ENCODE measurements at regions not wholly inside any gene's neighbourhood (a gene's known extent, or its start where the extent isn't known, plus 50 kb on each side); places are given as distances from the start of the nearest gene placed in this dataset.

DNA sequence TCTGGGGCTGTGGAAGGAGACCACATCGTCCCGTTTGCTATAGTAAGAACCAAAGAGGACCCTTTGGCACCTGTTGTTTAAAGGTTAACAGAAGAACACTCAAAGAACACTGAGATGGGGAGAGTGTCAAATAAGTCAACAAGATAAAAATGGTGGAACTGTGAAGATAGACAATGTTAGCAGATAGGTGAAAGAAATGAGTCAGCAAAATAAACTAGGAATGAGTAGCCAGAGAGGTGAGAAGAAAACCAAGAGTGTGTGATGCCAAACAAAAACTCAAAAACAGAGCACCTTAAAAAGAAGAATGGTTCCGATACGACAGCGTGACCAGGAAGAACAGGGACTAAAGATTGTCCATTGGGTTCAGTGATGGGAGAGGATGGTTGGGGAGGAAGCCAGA, 74.7 kb upstream of the PIWIL1 start:
- DNase-seq, result no peak

DNA sequence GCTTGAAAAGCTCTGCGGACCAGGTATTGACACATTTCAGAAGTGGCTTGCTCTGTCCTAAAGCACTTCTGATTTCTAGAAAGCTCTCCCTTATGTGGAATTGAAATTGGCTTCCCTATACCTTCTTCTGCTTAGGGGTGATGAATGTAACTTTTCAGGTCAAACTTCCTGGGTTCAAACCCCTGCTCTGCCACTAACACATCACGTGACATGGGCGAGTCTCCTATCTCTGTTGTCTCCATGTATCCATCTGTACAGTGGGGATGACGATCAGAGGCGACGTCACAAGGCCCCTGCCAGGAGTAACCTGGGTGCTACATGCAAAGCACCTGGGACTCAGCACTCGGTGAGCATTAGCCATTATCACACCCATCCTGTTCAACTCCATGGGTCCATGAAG, 73.7 kb upstream of the PIWIL1 start:
- no peak for DNase-seq

DNA sequence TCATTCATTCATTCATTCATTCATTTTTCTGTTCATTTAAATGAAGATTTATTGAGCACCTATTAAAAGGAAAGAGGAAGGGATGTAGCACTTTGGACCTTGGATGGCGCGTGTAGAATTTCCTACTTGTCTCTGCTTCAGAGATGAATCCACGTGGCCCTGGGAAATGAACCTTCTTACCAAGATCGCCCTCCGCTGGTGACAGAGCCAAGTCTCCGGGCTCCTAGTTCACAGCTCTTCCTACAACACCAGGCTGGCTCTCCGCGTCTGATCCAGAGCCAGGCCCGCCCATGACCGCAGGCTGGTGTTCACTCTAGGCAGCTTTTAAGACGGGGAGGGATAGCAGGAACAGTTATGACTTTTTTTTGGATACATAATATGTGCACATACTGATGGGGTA, 70.9 kb upstream of the PIWIL1 start:
- DNase-seq, result peak in 1 of 3 experiments; percentile 7

DNA sequence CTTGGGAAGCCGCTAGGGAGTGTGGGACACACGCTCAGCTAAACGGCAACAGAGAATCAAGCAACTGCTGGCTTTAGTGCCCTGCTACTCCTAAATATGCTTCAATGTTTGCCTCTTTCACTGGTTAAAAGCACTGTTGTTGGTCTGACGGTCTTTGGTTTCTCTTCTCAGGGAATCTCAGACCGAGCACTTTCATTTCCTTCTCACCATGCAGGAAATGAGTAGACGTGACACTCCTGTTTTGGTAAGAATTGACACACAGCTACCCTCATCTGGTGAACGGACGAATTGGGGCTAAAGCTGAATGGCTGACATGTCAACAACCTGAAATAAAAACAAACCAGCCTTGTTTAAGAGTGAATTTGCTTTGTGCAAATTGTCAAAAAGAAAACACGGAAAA, 57.5 kb upstream of the PIWIL1 start:
- DNase-seq, result no peak

DNA sequence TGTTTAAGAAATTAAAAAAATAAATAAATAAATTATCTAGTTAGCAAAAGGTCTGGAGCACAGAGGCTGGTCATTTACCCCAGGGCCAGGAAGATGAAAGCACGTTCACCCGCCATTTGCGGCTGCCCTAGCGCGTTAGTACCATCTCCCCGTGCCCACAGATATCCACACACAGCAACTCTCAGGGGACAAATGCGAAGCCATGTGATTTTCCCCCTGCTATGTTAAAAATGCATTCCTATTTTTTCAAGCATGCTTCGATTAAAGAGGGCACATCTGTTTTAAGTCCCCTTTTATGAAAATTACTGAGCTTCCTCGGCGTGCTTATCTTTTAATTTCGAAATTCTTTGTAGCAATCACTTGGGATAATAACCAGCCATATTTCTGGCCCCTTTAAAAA, 56.9 kb upstream of the PIWIL1 start:
- DNase-seq, result no peak

DNA sequence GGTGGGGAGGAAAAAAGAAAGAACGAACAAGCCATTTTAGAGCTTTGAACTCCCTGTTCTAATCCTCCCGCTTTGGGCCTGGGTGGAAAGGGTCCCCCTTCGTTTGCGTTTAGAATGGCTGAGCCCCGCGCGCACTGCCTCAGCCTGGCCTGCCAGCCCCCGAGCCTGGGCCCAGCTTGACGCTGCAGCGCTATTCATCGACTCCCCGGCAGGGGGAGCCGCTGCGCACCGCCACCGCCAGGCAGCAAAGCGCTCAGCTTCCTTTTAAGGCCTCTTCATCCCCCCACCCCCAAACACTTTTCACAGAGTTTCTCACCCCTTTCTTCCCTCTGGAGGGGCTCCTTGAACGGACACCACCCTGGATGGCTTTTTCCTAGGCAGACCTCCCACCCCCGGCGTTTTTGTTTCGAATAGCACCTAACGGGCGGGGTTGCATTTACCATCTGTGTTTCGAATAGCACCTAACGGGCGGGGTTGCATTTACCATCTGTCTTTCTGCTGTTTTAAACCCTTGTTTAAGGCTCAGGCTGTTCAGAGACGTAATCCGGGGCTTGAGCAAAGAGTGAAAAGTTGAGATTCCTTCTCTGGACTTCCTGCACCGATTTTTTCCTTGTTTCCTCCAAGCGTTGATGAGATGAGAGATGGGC, 56.4 kb upstream of the PIWIL1 start:
- DNase-seq, result no peak

DNA sequence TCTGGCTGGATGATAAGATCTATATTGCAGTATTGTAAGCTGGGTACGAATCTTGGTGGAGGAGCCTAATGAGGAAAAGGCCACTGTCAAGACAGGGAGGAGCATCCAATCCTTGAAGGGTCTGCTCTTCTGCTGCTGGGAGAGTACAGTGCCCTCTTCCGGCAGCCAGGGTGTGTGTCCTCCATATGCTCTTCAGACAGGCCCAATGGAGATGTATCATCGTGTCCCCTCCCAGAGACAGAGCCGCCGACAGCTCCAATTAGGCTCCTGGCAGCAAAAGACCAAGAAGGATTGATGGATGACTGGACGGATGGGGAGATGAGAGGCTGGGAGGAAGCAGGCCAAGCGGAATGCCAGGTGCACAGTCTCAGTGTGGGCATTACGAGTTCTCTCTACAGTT, 51.6 kb upstream of the PIWIL1 start:
- DNase-seq, result peak in 2 of 3 experiments; percentile 5 to 26

DNA sequence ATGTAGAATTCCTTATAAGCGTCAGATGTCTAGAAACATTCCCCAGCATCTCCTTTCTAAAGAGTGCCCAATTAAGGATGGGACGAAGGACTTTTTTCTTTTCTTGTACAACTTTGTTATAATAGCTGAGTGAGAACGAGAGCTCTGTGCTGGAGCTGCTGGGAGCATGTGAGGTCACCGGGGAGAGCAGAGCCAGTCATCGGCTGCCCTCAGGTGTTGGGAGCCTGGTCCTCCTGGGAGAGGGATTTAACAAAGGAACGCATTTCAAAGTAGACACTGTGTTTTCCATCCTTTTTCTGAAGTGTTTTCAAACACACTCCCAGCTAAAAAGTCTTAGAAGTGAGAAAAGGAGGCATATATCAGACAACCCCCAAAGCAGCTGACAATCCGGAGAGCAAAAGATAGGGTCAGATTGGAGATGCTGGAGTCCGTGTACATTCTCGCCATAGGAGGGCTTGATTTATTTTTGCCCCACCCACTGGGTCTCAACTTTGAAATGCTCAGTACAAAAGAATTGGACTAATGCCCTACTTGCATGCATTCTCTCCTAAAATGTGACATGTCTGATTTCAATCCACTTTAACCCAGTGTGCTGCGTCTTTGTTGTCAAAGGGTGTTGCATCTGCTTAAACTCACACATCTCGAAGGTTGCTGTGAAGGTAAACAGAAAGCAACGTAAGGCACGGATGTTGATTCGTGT, 50.8 kb upstream of the PIWIL1 start:
- DNase-seq, result peak in 2 of 3 experiments; percentile 19 to 56

Data from NCI-H1417 (cell line).